RPMI8226 (cell line): ENCODE measurements at regions not wholly inside any gene's neighbourhood (a gene's known extent, or its start where the extent isn't known, plus 50 kb on each side); places are given as distances from the start of the nearest gene placed in this dataset.

Experiments
- DNase-seq: peaks from one replicate; pipeline ENCODE4 v3.0.0-alpha.2; 2015

DNA sequence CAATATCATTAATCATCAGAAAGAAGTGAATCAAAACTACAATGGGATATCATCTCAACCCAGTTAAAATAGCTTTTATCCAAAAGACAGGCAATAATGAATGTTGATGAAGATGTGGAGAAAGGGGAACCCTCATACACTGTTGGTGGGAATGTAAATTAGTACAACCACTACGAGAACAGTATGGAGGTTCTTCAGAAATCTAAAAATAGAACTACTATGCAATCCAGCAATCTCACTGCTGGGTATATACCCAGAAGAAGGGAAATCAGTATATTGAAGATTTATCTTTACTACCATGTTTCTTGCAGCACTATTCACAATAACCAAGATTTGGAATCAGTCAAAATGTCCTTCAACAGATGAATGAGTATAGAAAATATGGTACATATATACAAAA is 189.8 kb downstream of the HHIPL2 start:
- DNase-seq = no peak

DNA sequence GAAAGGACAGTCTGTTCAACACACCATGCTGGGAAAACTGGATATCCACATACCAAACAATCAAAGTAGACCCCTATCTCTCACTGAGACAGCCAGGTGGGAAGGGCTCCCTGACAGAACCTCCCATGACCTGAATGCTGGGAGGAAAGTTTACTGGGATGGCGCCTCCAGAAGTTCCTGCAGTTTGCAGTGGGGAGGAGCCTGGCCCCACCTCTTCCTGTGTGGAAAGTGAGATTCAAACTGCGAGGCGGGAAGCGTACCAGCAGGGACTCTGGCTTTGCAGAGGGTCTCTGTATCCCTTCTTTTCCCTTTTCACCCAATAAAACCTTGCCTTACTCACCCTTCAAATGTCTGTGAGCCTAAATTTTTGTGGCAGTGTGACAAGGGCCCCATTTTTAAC is 190.7 kb downstream of the HHIPL2 start:
- no peak for DNase-seq

- no peak for DNase-seq
Measured at GRCh38 chr1:222347627-222348026, 200.3 kb downstream of the HHIPL2 start.

DNA sequence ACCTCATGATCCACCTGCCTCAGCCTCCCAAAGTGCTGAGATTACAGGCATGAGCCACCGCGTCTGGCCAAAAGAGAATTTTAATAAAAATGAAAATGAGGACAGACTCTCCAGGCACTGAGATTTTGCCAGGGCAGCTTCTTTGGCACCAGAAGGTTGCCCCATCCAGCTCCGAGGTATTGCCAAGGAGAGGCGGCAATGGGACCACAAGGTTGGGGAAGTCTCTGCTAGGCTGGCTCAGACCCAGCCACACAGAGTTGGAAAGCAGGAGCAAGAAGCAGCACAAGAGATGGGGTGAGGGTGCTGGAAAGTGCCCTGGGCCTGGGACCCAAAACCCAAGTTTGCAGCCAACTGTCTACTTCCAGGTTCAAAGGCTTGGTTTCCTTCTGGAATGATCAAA is 200.9 kb downstream of the HHIPL2 start:
- no peak for DNase-seq

DNA sequence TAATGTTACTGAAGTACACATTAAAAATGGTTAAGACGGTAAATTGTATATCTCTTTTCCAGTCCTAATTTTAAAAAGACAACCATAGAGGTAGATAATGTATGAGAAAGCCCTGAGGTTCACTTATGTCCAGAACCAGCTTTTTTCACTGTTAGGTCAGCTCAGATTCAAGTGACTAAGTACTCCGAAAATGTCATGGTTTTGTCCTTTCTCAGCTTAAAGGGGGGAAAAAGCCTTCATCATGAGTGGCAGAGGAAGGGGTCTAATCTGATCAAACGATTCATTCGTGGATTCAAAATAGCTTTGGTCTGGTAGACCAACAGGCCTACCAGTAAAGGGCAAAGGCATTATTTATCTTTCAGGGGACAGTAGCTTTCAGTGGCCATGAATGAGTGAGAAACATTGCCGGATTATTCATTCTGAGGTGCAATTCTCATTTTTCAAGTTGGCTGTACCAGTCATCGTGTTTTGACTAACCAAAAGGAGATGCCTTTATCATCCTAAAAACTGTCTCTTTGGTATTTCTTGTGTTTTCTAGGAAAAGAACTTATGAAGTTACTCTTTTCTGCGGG is 208.4 kb downstream of the HHIPL2 start:
- no peak for DNase-seq

DNA sequence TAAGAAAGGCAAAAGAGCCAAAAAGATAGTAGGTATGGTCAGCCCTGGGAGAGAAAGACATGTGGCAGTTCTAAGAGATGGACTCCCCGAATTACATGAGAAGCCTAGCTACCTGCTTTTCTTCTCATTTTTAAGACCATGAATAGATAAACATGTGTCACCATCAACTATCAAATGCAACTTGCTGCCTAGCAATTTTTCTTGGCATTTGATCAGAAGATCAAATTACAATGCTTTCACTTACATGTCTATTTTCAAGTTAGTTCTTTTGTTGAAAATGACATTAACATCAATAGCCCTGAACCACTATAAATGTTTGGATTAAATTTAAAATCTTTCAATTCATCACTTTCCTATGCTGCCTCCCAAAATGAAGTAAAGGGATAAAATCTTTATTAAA is 212.3 kb downstream of the HHIPL2 start:
- no peak for DNase-seq

GRCh38 chr1:222334026-222334680 is 213.8 kb downstream of the HHIPL2 start:
- DNase-seq = no peak

DNA sequence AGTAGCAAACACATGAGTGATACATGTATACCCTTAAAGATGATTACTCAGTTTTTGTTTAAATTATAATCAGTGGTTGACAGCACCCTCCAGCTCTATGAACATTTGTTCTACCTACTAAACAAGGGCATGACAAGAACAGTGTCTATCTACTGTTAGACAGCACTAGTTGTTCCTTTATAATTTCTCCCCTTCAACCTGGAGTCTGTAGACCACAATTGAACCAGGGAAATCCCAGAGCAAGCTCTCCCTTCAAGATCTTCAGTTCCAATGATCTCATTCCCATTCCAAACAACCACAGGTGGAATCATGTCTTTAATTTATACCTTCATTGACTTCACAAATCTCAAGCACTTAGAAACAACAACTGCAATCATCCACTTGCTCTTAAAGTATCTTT is 216.1 kb downstream of the HHIPL2 start:
- no peak for DNase-seq

- no peak for DNase-seq
Measured at GRCh38 chr1:222331340-222331739, 216.6 kb downstream of the HHIPL2 start.

GRCh38 chr1:222329493-222330045 is 218.3 kb downstream of the HHIPL2 start:
- DNase-seq = no peak

DNA sequence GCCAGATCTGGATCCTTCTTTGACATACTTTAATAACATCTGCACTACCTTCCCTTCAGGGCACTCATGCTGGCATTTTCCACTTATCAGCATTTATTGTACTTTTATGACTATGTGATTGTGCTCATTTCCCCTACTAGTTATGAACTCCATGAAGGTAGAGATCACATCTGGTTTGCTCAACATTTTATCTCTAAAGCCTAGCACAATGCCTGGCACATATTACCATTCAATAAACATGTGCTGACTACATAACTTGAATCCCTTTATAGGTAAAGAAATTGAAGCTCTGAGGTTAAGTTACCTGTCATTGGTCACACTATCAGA is 221.2 kb downstream of the HHIPL2 start:
- no peak for DNase-seq

DNA sequence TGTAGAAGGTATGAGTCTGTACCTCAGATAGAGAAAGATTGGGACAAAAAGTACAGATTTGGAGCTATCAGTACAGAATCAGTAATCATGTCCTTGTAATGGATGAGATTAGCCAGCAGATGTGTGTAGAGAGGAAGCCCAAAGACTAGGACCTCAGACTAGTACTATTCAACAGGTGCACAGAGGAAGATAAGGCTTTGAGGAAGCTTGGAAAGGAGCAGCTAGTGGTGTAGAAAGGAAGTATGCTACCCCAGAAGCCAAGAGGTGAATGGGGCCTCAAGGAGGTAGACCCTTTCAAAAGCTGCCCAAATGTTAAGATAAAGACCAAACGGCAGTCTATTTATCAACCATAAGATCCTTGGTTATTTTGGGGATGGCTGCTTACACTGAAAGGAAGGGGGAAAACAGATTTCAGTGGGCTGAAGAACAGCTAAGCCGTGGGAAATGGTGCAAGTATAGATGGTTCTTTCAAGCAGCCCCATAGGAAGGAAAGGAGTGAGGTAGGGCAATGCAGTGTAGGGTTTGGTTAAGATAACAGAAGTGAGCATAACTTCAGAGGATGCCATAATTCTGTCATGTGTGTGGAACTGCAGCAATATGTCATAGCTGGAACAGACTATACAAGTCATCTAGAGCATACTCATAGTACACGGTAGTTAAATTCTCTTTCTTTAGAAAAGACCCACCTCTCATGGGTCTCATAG is 221.7 kb downstream of the HHIPL2 start:
- no peak for DNase-seq

- no peak for DNase-seq
Measured at GRCh38 chr1:222325506-222325905, 222.4 kb downstream of the HHIPL2 start.

GRCh38 chr1:222314839-222315238 is 233.1 kb downstream of the HHIPL2 start:
- DNase-seq = no peak

DNA sequence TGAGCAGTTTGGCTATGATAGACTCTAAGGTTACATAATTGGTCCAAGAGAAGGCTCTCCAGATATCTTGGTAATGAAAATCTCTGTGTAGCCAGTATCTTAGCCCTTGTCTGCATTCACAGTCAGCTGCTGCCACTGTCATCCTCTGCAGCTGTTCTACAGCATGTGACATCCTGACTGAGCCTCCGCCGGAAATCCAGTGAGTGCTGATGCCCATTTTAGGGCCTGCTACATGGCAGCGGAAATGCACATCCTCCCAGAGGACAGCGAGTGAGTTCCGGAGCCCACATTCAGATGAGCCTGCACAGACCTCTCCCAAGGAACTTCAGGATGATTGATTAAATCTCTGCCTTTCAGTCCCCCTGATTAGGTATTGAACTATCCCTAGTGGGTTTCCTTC is 237.1 kb downstream of the HHIPL2 start:
- DNase-seq = peak; percentile 23

DNA sequence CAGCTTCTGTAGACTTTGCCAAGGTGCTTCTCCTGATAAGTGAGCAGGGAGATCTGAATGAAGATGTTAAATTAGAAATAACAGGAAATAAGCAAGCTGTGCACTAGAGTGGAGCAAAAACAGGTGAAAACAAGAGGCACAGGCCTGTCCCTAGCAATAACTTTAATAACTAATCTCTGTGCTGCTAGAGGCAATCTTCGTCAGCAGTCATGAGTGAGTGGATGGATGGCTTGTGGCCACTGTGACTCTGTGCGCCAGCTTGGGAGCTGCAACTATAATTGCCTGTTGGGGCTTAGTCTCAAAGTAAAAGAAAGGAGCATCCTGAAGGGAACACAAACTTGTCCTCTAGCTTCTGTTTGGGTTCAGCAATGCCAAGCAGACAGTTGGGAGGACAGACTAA is 240.3 kb downstream of the HHIPL2 start:
- no peak for DNase-seq

- no peak for DNase-seq
Measured at GRCh38 chr1:222306512-222306911, 241.4 kb downstream of the HHIPL2 start.

DNA sequence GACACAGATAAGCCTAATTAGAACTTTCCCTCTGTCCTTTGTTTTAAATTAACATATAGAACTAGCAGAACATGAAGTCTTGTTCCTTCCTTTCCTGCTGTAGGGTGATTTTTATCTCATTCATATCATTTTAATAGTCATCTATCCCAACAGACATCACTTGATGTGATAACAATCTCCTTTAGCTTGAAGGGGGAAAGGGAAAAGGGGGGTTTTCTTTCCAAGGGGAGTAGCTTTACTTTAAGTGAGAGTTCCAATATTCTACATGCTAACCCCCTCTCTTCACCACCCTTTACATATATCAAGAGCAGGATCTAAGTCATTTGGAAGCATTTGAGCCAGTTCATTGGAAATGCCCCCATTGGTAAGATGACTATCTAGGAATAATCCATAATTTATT is 241.9 kb downstream of the HHIPL2 start:
- no peak for DNase-seq

DNA sequence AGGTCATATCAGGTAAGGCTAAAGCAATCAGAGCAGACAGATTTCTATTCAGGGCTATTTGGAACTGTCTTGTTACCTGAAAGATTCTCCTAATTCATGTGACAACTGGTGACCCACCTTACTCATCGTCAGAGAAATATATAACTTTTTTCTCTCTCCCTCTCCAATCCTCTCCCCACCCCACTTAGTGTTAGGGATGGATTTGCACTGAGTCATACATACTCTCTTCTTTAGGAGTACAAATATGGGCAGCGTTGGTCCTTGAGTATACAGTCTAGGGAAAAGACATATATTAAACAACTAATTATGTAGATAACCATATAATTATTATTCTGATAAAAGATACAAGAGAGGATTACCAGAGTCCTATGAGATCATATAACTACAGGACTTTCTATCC is 246.3 kb downstream of the HHIPL2 start:
- no peak for DNase-seq

- no peak for DNase-seq
Measured at GRCh38 chr1:222299524-222299923, 248.4 kb downstream of the HHIPL2 start.

- no peak for DNase-seq
Measured at GRCh38 chr1:222290866-222291265, 257.0 kb downstream of the HHIPL2 start.

DNA sequence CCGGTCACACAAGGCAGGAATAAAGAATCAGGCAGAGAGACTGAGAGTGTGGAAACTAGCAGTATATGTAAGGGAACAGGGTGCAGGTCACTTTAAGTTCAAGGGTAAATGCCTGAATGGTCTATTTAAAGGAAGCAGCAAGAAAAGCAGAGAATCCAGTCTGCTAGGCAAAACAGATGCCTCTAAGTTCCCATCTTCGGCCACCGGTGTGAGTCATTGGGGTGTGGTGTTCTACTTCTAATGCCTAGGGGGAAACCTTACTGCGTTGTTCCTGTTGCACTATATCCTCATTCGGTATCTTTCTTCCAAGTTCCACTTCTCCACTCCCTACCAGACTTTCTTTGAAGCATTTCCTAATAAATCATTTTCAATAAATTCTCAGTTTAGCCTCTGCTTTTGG is 259.9 kb downstream of the HHIPL2 start:
- no peak for DNase-seq

GRCh38 chr1:222286011-222286410 is 261.9 kb downstream of the HHIPL2 start:
- DNase-seq = no peak

DNA sequence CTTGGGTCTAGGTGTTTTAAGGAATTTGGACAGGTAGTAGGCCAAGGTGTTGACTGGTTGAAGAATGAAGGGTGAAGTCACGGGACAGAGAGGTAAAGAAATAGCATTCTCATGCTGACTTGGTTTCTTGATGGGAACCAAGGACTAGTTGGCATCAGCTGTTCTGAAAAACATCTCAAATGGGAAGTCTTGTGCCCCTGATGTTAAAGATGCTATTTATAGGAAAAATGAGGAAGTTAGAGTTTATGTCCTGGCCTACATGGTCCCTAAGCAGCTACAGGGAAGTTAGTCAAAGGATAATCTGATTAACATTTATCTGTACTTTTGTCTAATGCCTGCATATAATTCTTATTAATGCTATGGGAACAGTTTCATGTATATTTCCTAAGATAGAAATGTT is 262.4 kb downstream of the HHIPL2 start:
- no peak for DNase-seq

DNA sequence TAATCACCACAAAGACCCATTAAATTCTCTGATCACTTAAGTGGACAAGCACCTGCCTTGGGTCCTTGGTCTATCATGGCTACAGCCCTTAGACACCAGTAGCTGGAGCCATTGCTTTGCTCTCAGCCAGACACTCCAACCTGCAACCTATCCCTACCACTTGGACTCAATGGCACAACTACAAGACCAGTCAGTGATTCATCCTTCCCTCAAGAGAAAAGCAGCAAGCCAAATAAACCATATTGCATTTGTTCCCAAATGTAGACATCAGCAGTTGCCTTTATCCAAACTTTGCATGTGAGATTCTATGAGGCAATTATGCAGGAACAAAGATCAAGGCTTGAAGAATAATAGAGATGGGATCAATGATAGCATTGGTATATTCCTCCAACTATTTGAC is 263.4 kb downstream of the HHIPL2 start:
- no peak for DNase-seq
